HK-2 (cell line): ENCODE measurements at regions not wholly inside any gene's neighbourhood (a gene's known extent, or its start where the extent isn't known, plus 50 kb on each side); places are given as distances from the start of the nearest gene placed in this dataset.

Experiments used
- DNase-seq: peaks from one replicate; pipeline ENCODE4 v3.0.0-alpha.2; 2018; ENCODE audit not compliant: unreplicated experiment

DNA sequence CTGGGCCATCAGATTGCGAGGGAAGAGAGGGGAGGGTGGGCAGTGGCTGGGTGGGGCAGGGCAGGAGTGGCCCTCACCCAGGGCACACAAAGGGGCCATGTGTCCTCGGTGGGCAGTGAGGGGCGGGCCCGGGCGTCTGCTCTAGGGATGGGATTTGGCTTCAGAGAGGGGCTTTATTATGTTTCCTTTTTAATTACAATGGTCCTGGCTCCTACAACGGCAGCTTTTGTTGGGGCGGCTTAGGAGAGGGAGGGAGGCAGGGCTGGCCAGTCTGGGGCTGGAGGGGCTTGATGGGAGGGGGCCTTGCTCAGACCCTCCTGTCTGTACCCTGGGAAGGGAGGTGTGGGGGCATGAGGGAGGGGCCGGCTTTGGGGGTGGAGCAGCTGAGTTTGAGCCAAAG lies 102.8 kb upstream of the WNT4 start:
- DNase-seq, result no peak

- DNase-seq, result no peak
Measured at GRCh38 chr1:22246755-22247480, 104.0 kb upstream of the WNT4 start.

- DNase-seq, result no peak
Measured at GRCh38 chr1:22247527-22248245, 104.8 kb upstream of the WNT4 start.

- DNase-seq, result no peak
Measured at GRCh38 chr1:22248746-22249145, 105.8 kb upstream of the WNT4 start.

DNA sequence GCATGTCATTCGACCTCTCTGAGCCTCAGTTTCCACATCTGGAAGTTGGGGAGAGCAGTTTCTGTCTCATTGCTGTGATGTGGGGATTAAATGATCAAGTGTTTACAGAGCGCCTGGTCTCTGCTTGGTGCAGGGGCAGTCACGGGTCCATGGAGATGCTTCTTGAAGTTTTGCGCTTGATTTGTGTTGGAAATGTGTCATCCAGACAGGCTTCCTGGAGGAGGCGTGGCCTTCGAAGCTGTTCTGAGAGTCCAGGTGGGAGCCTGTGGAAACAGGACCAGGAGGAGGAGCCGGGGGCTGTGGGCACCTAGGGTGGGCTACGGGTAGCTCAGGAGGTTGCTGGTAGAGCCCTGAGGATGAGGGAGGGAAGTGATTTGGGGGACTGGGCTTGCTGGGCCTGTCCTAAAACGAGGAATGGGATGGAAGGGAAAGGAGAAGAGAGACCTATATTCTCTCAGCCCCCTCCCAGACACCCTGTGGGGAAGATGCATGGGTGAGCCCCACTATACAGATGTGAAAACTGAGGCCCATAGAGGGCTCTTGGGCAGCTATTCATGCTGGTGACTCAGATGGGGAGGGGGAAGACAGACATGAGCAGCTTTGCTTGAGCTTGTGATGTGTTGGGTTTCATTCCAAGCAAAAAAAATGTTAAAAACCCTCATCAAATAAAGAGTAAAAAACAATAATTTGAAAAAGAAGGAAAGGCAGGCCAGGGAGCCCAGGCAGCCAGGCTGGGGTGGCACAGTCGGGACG lies 107.2 kb upstream of the WNT4 start:
- DNase-seq, result peak; percentile 26

GRCh38 chr1:22250724-22251123 lies 107.8 kb upstream of the WNT4 start:
- peak; percentile 26 for DNase-seq

DNA sequence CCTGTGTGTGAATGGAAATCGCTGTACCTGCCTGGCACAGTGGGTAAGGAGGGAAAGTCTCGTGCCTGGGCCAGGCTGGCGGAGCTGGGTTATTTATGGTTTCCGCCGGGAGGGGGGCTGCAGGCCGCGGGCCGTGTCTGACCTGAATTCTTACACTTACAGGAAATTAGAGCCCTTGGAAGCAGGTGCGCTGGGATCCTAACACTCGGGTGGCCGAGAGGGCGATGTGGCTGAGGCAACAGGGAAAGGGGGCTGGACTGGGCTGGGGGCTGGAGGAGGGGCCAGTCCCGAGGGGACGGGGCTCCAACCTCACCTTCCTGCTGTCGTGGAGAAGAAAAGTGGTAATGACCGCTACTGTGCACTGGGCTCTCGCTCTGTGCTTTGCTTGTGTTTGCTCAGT lies 109.4 kb upstream of the WNT4 start:
- DNase-seq, result no peak

GRCh38 chr1:22253012-22253790 lies 110.3 kb upstream of the WNT4 start:
- no peak for DNase-seq

GRCh38 chr1:22254756-22255155 lies 111.9 kb upstream of the WNT4 start:
- DNase-seq, result no peak

DNA sequence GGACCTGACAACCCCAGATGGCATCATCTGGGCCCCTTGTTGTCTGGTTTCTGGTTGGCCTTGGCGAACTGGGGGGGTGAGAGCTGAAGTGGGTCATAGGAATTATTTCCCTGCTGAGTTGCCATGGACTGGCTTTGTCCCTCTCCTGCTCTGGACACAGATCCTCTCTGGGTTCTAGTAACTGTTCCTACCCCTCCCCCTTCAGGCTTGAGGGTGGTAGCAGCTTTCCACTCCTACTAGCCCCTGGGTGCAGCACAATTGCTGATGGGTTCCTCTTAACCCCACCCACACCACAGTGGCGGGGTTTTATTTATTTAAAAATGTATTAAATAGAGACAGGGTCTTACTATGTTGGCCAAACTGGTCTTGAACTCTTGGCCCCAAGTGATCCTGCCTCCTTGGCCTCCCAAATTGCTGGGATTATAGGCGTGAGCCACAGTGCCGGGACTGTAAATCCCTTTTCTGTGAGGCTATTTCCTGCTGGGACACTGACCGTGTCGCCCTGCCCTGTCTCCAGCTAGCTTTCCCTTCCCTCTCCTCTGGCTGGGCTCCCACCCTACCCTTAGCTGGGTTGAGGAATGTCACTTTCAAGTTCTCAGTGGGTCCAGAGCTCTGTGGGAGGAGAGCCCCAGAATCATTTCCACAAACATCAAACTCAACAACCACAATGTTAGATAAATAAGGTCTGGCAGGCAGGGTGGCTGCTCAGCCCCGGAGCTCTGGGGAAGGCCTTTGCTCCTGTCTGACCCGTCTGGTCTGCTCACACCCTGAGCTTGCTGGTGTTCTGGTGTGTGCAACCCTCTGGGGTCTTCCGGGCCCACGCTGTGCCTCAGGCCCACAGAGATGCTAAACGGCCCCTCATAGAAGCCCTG lies 112.7 kb upstream of the WNT4 start:
- DNase-seq, result no peak

DNA sequence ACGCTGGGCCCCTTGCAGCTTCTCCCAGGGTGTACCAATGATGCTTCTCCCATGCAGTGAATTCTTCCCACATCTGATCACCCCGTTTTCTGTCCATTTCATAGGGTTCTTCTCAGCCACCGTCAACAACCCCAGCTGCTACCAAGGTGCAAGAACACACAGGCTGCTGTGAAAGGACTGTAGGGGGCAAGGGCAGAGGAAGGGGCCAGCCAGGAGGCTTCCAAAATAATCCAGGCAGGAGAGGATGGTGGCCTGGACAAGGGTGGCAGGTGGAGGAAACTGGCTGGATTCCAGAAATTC lies 113.3 kb upstream of the WNT4 start:
- DNase-seq, result no peak

GRCh38 chr1:22257290-22258275 lies 114.7 kb upstream of the WNT4 start:
- no peak for DNase-seq

GRCh38 chr1:22258698-22259097 lies 115.8 kb upstream of the WNT4 start:
- DNase-seq, result no peak

- DNase-seq, result no peak
Measured at GRCh38 chr1:22259551-22260282, 116.8 kb upstream of the WNT4 start.

DNA sequence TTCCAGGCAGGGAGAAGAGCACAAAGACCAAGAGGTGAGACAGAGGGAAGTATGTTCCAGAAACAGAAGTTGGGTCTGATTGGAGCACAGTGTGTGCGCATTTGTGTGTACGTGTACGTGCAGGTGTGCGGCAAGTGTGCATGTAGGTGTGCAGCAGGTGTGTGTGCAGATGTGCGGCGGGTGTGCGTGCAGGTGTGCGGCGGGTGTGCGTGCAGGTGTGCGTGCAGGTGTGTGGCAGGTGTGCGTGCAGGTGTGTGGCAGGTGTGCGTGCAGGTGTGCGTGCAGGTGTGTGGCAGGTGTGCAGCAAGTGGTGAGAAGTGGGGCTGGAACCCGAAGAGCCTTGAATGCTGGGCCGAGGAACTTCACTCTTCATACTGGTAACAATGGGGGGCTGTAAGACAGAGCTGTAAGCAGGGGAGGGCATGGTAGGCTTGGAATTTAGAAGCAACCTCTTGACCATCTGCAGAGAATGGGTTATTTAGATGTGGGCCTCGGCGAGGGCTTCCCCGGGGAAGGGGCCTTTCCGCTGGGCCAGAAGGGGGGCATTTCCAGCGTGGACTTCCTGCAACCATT lies 118.0 kb upstream of the WNT4 start:
- no peak for DNase-seq

DNA sequence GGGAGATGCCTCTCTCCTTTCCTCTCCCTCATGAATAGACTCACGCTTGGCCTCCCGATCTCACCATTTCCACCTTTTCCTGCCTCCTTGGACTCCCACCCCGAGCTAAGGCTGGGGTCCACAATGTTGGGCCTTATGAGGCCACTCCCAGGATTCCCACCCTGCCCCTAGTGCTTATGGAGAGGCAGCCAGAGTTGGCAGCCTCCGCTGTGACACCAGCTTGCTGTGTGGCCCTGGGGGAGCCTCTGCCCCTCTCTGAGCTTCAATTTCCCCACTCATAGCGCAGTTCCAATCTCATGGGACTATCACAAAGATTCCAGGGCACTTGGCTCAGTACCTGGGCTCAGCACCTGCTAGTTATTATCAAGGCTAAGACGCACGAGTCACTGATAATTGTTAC lies 118.7 kb upstream of the WNT4 start:
- no peak for DNase-seq

GRCh38 chr1:22262583-22262982 lies 119.7 kb upstream of the WNT4 start:
- no peak for DNase-seq

- DNase-seq, result no peak
Measured at GRCh38 chr1:22263359-22263758, 120.5 kb upstream of the WNT4 start.
